Loucy (cell line): ENCODE measurements at regions not wholly inside any gene's neighbourhood (a gene's known extent, or its start where the extent isn't known, plus 50 kb on each side); places are given as distances from the start of the nearest gene placed in this dataset.

Experiments used
- H2AFZ ChIP-seq: fragments of 200-600 bp; sonication (generic); 2 replicates; pipeline ENCODE4 v1.6.0; 2016; ENCODE audit warnings: antibody characterized with exemption, mild to moderate bottlenecking, low read length, moderate library complexity
- H3F3A ChIP-seq: fragments of 200-600 bp; 2 replicates; pipeline ENCODE4 v1.6.0; 2016; ENCODE audit warnings: antibody characterized with exemption, low read depth, mild to moderate bottlenecking
- H3K27me3 ChIP-seq: fragments of 200-600 bp; sonication (generic); 2 replicates; pipeline ENCODE4 v1.6.1; 2014; ENCODE audit warnings: low read length, mild to moderate bottlenecking; ENCODE audit not compliant: insufficient read depth, poor library complexity, severe bottlenecking
- H3K36me3 ChIP-seq: fragments of 200-600 bp; sonication (generic); 2 replicates; pipeline ENCODE4 v1.6.1; 2016; ENCODE audit warnings: low read length; ENCODE audit not compliant: insufficient read depth
- H3K4me1 ChIP-seq: fragments of 200-600 bp; sonication (generic); 2 replicates; pipeline ENCODE4 v1.5.1; 2014; ENCODE audit warnings: low read length, mild to moderate bottlenecking; ENCODE audit not compliant: insufficient read depth, poor library complexity, severe bottlenecking
- H3K4me2 ChIP-seq: fragments of 200-600 bp; sonication (generic); 2 replicates; pipeline ENCODE4 v1.6.0; 2014; ENCODE audit warnings: antibody characterized with exemption, low read length, low read depth, mild to moderate bottlenecking; ENCODE audit not compliant: poor library complexity, severe bottlenecking
- H3K4me3 ChIP-seq: fragments of 200-600 bp; sonication (generic); 2 replicates; pipeline ENCODE4 v1.5.1; 2014; ENCODE audit warnings: low read length, mild to moderate bottlenecking, mixed read lengths; ENCODE audit not compliant: poor library complexity, severe bottlenecking
- H3K79me2 ChIP-seq: fragments of 200-600 bp; sonication (generic); 2 replicates; pipeline ENCODE4 v1.6.1; 2014; ENCODE audit warnings: low read length; ENCODE audit not compliant: insufficient read depth
- H3K9ac ChIP-seq: fragments of 200-600 bp; sonication (generic); 2 replicates; pipeline ENCODE4 v1.6.0; 2014; ENCODE audit warnings: mild to moderate bottlenecking, low read depth, low read length, moderate library complexity; ENCODE audit not compliant: poor library complexity, severe bottlenecking
- H3K9me2 ChIP-seq: fragments of 200-600 bp; sonication (generic); replicated peaks from 2 replicates; pipeline ENCODE4 v1.6.1; 2016; ENCODE audit warnings: low read depth, low read length, mixed read lengths
- H3K9me3 ChIP-seq: fragments of 200-600 bp; sonication (generic); 2 replicates; pipeline ENCODE4 v1.6.1; 2014; ENCODE audit warnings: mild to moderate bottlenecking, antibody characterized with exemption, low read length, low read depth; ENCODE audit not compliant: insufficient read depth
- H4K20me1 ChIP-seq: fragments of 200-600 bp; sonication (generic); 2 replicates; pipeline ENCODE4 v1.6.0; 2014; ENCODE audit warnings: antibody characterized with exemption, low read length, mild to moderate bottlenecking; ENCODE audit not compliant: insufficient read depth, poor library complexity, severe bottlenecking
- CTCF ChIP-seq: fragments of 200-600 bp; sonication (generic); conservative IDR thresholded peaks from 2 replicates; pipeline ENCODE4 v1.5.1; 2014; ENCODE audit warnings: mild to moderate bottlenecking, antibody characterized with exemption, low read length
- EZH2phosphoT487 ChIP-seq: fragments of 200-600 bp; IDR thresholded peaks from 2 replicates; pipeline ENCODE4 v1.6.1; 2018; ENCODE audit warnings: antibody characterized with exemption, mild to moderate bottlenecking, moderate library complexity, borderline replicate concordance

DNA sequence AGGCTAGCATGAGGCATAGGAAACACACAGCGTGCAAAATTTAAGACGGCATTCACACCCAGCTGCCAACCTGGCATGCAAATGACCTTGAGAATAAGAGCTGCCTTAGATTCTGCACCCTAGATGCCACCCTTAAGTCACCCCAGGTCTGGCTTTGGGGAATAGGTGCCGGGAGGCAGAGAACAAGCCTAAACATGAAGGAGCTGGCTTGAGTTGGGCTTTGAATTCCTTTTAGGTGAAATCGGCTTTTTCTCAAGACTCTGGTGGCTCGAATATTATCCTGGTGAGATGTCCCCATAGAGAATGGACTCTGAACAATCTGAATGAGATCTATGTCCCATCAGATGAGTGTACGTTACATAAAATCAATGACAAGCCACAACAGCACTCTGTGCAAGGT is 1090.5 kb downstream of the VRK1 start:
- Histone ChIP-seq H3F3A (no peaks in the 10 kb centered on the region), H3K36me3 (no peaks in the 10 kb centered on the region), H3K4me2 (no peak overlapping the region), H3K9ac (no peak overlapping the region), H3K9me2 (no peaks in the 10 kb centered on the region), H3K9me3 (no peaks in the 10 kb centered on the region), H3K4me3 (no peak overlapping the region), H3K4me1 (no peaks in the 10 kb centered on the region), H2AFZ (no peak overlapping the region), H4K20me1 (no peaks in the 10 kb centered on the region), H3K79me2 (no peaks in the 10 kb centered on the region), H3K27me3 (no peaks in the 10 kb centered on the region)
- TF ChIP-seq CTCF (no peak), EZH2phosphoT487 (no peak)

GRCh38 chr14:97888331-97888730 is 1091.1 kb downstream of the VRK1 start:
- H3K27me3 ChIP-seq: no peaks in the 10 kb centered on the region
- no peak overlapping the region for H2AFZ ChIP-seq
- no peaks in the 10 kb centered on the region for H4K20me1 ChIP-seq
- H3K9ac ChIP-seq: no peak overlapping the region
- no peaks in the 10 kb centered on the region for H3K79me2 ChIP-seq
- H3K4me2 ChIP-seq: no peak overlapping the region
- H3F3A ChIP-seq: no peaks in the 10 kb centered on the region
- TF ChIP-seq EZH2phosphoT487: no peak
- no peak for TF ChIP-seq CTCF
- no peaks in the 10 kb centered on the region for H3K4me1 ChIP-seq
- no peaks in the 10 kb centered on the region for H3K36me3 ChIP-seq
- H3K9me3 ChIP-seq: no peaks in the 10 kb centered on the region
- no peaks in the 10 kb centered on the region for H3K9me2 ChIP-seq
- no peak overlapping the region for H3K4me3 ChIP-seq

- Histone ChIP-seq H3K79me2 (no peaks in the 10 kb centered on the region), H3K4me2 (no peak overlapping the region), H3K9me2 (no peaks in the 10 kb centered on the region), H3K9ac (no peak overlapping the region), H3K4me1 (no peaks in the 10 kb centered on the region), H3K27me3 (no peaks in the 10 kb centered on the region), H4K20me1 (no peaks in the 10 kb centered on the region), H3F3A (no peaks in the 10 kb centered on the region), H3K9me3 (no peaks in the 10 kb centered on the region), H3K4me3 (no peak overlapping the region), H3K36me3 (no peaks in the 10 kb centered on the region), H2AFZ (no peak overlapping the region)
- TF ChIP-seq EZH2phosphoT487 (no peak), CTCF (no peak)
Observed at GRCh38 chr14:97891515-97891914, 1094.3 kb downstream of the VRK1 start.
